Peyer's patch (tissue), 4 donors: ENCODE measurements at regions not wholly inside any gene's neighbourhood (a gene's known extent, or its start where the extent isn't known, plus 50 kb on each side); places are given as distances from the start of the nearest gene placed in this dataset.
A peak's percentile ranks its signal among the peaks of the same experiment; 100 is the strongest.
"Not testable (repeated sequence)": the region's sequence is repeated elsewhere in the genome, so short reads cannot be mapped to it uniquely, and the experiment has no call there.

Source experiments
- DNase-seq, 3 donors: peaks; one replicate each; pipeline ENCODE4 v3.0.0-alpha.2; 2017 to 2019
- H3K27ac ChIP-seq, 4 donors: fragments of 200-600 bp; sonication (generic); one replicate each; pipeline ENCODE4 v1.5.1; 2016 to 2019
- H3K27me3 ChIP-seq, 2 donors: fragments of 200-600 bp; sonication (generic); one replicate each; pipeline ENCODE4 v1.5.1; 2019
- H3K36me3 ChIP-seq, 3 donors: fragments of 200-600 bp; sonication (generic); one replicate each; pipeline ENCODE4 v1.5.1; 2016 to 2019
- H3K4me1 ChIP-seq, 4 donors: fragments of 200-600 bp; sonication (generic); one replicate each; pipeline ENCODE4 v1.5.1; 2016 to 2019
- H3K4me3 ChIP-seq, 4 donors: fragments of 200-600 bp; sonication (generic); 1 replicate in 3 of 4; 2 replicates in 1 of 4; pipeline ENCODE4 v1.5.1; 2016 to 2019; ENCODE audit warnings: mild to moderate bottlenecking in 1 of 4
- H3K9me3 ChIP-seq, 4 donors: fragments of 200-600 bp; sonication (generic); one replicate each; pipeline ENCODE4 v1.5.1; 2016 to 2019; ENCODE audit warnings: mild to moderate bottlenecking in 1 of 4
- CTCF ChIP-seq, 6 experiments: fragments of 450-650 bp in 4 of 6; fragments of 200-600 bp in 2 of 6; sonication (generic) in 1 of 6; IDR thresholded peaks; one replicate each; pipeline ENCODE4 v1.5.1; 2017 to 2019; ENCODE audit warnings: antibody characterized with exemption in 6 of 6, mild to moderate bottlenecking in 3 of 6, moderate library complexity in 1 of 6
- POLR2A ChIP-seq, 2 donors: fragments of 450-650 bp; IDR thresholded peaks; one replicate each; pipeline ENCODE4 v1.5.1; 2017; ENCODE audit warnings: antibody characterized with exemption in 2 of 2, mild to moderate bottlenecking in 2 of 2, moderate library complexity in 2 of 2

- not testable (repeated sequence) for H3K9me3 ChIP-seq, H3K36me3 ChIP-seq, DNase-seq, H3K27ac ChIP-seq, H3K4me3 ChIP-seq, H3K27me3 ChIP-seq, H3K4me1 ChIP-seq
Measured at GRCh38 chr15:84360902-84361301, 125.3 kb downstream of the GOLGA6L4 start.

GRCh38 chr15:84384421-84384820 lies 148.8 kb downstream of the GOLGA6L4 start:
- H3K36me3 ChIP-seq, H3K4me3 ChIP-seq, H3K27ac ChIP-seq, H3K9me3 ChIP-seq, H3K4me1 ChIP-seq, DNase-seq, H3K27me3 ChIP-seq: not testable (repeated sequence)

GRCh38 chr15:84387086-84387485 lies 151.5 kb downstream of the GOLGA6L4 start:
- Histone ChIP-seq H3K4me3 (no peak overlapping the region), H3K27me3 (no peaks in the 10 kb centered on the region), H3K9me3 (no peaks in the 10 kb centered on the region), H3K27ac (no peak overlapping the region), H3K4me1 (no peaks in the 10 kb centered on the region), H3K36me3 (no peaks in the 10 kb centered on the region)
- peak in 1 of 3 donors; percentile 10 for DNase-seq
- TF ChIP-seq POLR2A (IDR thresholded peaks at IDR 0.05) (no peak), CTCF (IDR thresholded peaks at IDR 0.05) (no peak)

- not testable (repeated sequence) for H3K27ac ChIP-seq, H3K9me3 ChIP-seq, H3K4me3 ChIP-seq, H3K36me3 ChIP-seq, H3K4me1 ChIP-seq, H3K27me3 ChIP-seq, DNase-seq
Measured at GRCh38 chr15:84388201-84388600, 152.6 kb downstream of the GOLGA6L4 start.

GRCh38 chr15:84388638-84389037 lies 153.1 kb downstream of the GOLGA6L4 start:
- not testable (repeated sequence) for H3K4me3 ChIP-seq, H3K4me1 ChIP-seq, DNase-seq, H3K27ac ChIP-seq, H3K36me3 ChIP-seq, H3K9me3 ChIP-seq, H3K27me3 ChIP-seq

GRCh38 chr15:84390324-84390723 lies 154.8 kb downstream of the GOLGA6L4 start:
- not testable (repeated sequence) for H3K27me3 ChIP-seq, H3K4me3 ChIP-seq, H3K9me3 ChIP-seq, H3K36me3 ChIP-seq, H3K4me1 ChIP-seq, H3K27ac ChIP-seq
- DNase-seq, result peak in 1 of 3 donors; percentile 2

GRCh38 chr15:84391191-84391590 lies 155.6 kb downstream of the GOLGA6L4 start:
- H3K27me3 ChIP-seq, result no peaks in the 10 kb centered on the region
- H3K36me3 ChIP-seq, result no peaks in the 10 kb centered on the region
- H3K9me3 ChIP-seq, result no peaks in the 10 kb centered on the region
- no peaks in the 10 kb centered on the region for H3K4me1 ChIP-seq
- no peak overlapping the region for H3K27ac ChIP-seq
- no peak for DNase-seq
- H3K4me3 ChIP-seq, result no peak overlapping the region
- TF ChIP-seq CTCF (IDR thresholded peaks at IDR 0.05), result no peak
- TF ChIP-seq POLR2A (IDR thresholded peaks at IDR 0.05), result no peak

GRCh38 chr15:84392020-84392419 lies 156.4 kb downstream of the GOLGA6L4 start:
- not testable (repeated sequence) for H3K9me3 ChIP-seq, H3K4me1 ChIP-seq, H3K27me3 ChIP-seq, H3K36me3 ChIP-seq, H3K27ac ChIP-seq, H3K4me3 ChIP-seq
- DNase-seq, result peak in 1 of 3 donors; percentile 15

- not testable (repeated sequence) for H3K4me3 ChIP-seq, H3K27me3 ChIP-seq, H3K9me3 ChIP-seq, H3K27ac ChIP-seq, H3K36me3 ChIP-seq, H3K4me1 ChIP-seq
- DNase-seq, result peak in 1 of 3 donors; percentile 24
Measured at GRCh38 chr15:84393386-84393936, 157.9 kb downstream of the GOLGA6L4 start.

GRCh38 chr15:84393966-84394365 lies 158.4 kb downstream of the GOLGA6L4 start:
- H3K9me3 ChIP-seq, DNase-seq, H3K36me3 ChIP-seq, H3K4me3 ChIP-seq, H3K4me1 ChIP-seq, H3K27me3 ChIP-seq, H3K27ac ChIP-seq: not testable (repeated sequence)

- H3K27me3 ChIP-seq, H3K9me3 ChIP-seq, H3K36me3 ChIP-seq, H3K4me1 ChIP-seq, H3K4me3 ChIP-seq, H3K27ac ChIP-seq: not testable (repeated sequence)
- peak in 1 of 3 donors; percentile 1 for DNase-seq
Measured at GRCh38 chr15:84395384-84395783, 159.8 kb downstream of the GOLGA6L4 start.

GRCh38 chr15:84395881-84396280 lies 160.3 kb downstream of the GOLGA6L4 start:
- H3K27ac ChIP-seq, H3K27me3 ChIP-seq, H3K4me3 ChIP-seq, H3K9me3 ChIP-seq, H3K4me1 ChIP-seq, H3K36me3 ChIP-seq: not testable (repeated sequence)
- peak in 1 of 3 donors; percentile 11 for DNase-seq

GRCh38 chr15:84397066-84397465 lies 161.5 kb downstream of the GOLGA6L4 start:
- DNase-seq, result peak in 1 of 3 donors; percentile 15
- not testable (repeated sequence) for H3K27me3 ChIP-seq, H3K9me3 ChIP-seq, H3K36me3 ChIP-seq, H3K4me3 ChIP-seq, H3K4me1 ChIP-seq, H3K27ac ChIP-seq

- not testable (repeated sequence) for H3K4me3 ChIP-seq, H3K27ac ChIP-seq, H3K9me3 ChIP-seq, H3K4me1 ChIP-seq, H3K27me3 ChIP-seq, H3K36me3 ChIP-seq, DNase-seq
Measured at GRCh38 chr15:84398087-84398486, 162.5 kb downstream of the GOLGA6L4 start.
